LNCAP (cell line): ENCODE measurements at regions not wholly inside any gene's neighbourhood (a gene's known extent, or its start where the extent isn't known, plus 50 kb on each side); places are given as distances from the start of the nearest gene placed in this dataset.

Experiments
- CTCF ChIP-seq: fragments of 450-650 bp; IDR thresholded peaks from 2 replicates; pipeline ENCODE4 v1.5.1; 2017; ENCODE audit warnings: mild to moderate bottlenecking

- TF ChIP-seq CTCF: no peak
Measured at GRCh38 chr13:56182598-56182997, 958.1 kb upstream of the PRR20A start.

- no peak for TF ChIP-seq CTCF
Measured at GRCh38 chr13:56187331-56187730, 953.4 kb upstream of the PRR20A start.

- no peak for TF ChIP-seq CTCF
Measured at GRCh38 chr13:56189439-56189838, 951.3 kb upstream of the PRR20A start.

GRCh38 chr13:56189978-56190377 is 950.7 kb upstream of the PRR20A start:
- no peak for TF ChIP-seq CTCF

GRCh38 chr13:56198350-56198749 is 942.4 kb upstream of the PRR20A start:
- TF ChIP-seq CTCF: no peak

- TF ChIP-seq CTCF: no peak
Measured at GRCh38 chr13:56201834-56202233, 938.9 kb upstream of the PRR20A start.

GRCh38 chr13:56216221-56216620 is 924.5 kb upstream of the PRR20A start:
- no peak for TF ChIP-seq CTCF

- TF ChIP-seq CTCF: no peak
Measured at GRCh38 chr13:56247692-56248091, 893.0 kb upstream of the PRR20A start.
